Cardiac fibroblast (primary cell): ENCODE measurements at regions not wholly inside any gene's neighbourhood (a gene's known extent, or its start where the extent isn't known, plus 50 kb on each side); places are given as distances from the start of the nearest gene placed in this dataset.

Experiments used
- DNase-seq, 2 donors: peaks; one replicate each; pipeline versions ENCODE4 v3.0.0 to v3.0.0-alpha.2; 2010; ENCODE audit warnings: low read depth in 2 of 2
- H3K4me3 ChIP-seq, 2 donors: replicated peaks in 1 of 2; 1 replicate in 1 of 2; 2 replicates in 1 of 2; pipeline ENCODE4 v1.5.1; 2011; ENCODE audit warnings: low read depth in 2 of 2, low read length in 2 of 2, mild to moderate bottlenecking in 2 of 2, moderate library complexity in 1 of 2
- CTCF ChIP-seq: IDR thresholded peaks from one replicate; pipeline ENCODE4 v1.5.1; 2011; ENCODE audit warnings: low read depth, mild to moderate bottlenecking, low read length, inconsistent platforms

GRCh38 chr5:163677092-163677491 lies 171.7 kb downstream of the MAT2B start:
- TF ChIP-seq CTCF, result no peak

GRCh38 chr5:163682234-163682633 lies 176.8 kb downstream of the MAT2B start:
- no peak overlapping the region for H3K4me3 ChIP-seq
- no peak for DNase-seq
- TF ChIP-seq CTCF, result no peak

More at GRCh38 chr5:163677092-163677491, 171.7 kb downstream of the MAT2B start:
- DNase-seq, result no peak
- H3K4me3 ChIP-seq, result no peak overlapping the region

- no peak overlapping the region for H3K4me3 ChIP-seq
- DNase-seq, result no peak
- no peak for TF ChIP-seq CTCF
Measured at GRCh38 chr5:163687414-163687813, 182.0 kb downstream of the MAT2B start.

- no peak overlapping the region for H3K4me3 ChIP-seq
- no peak for TF ChIP-seq CTCF
- DNase-seq, result no peak
Measured at GRCh38 chr5:163692091-163692490, 186.7 kb downstream of the MAT2B start.

- TF ChIP-seq CTCF, result peak; percentile 75
- no peak overlapping the region for H3K4me3 ChIP-seq
- DNase-seq, result peak; percentile 87 to 90
Measured at GRCh38 chr5:163695830-163696578, 190.6 kb downstream of the MAT2B start.

- no peak for DNase-seq
- H3K4me3 ChIP-seq, result no peak overlapping the region
- no peak for TF ChIP-seq CTCF
Measured at GRCh38 chr5:163696579-163696887, 191.1 kb downstream of the MAT2B start.
